GM12872 (cell line): ENCODE measurements at regions not wholly inside any gene's neighbourhood (a gene's known extent, or its start where the extent isn't known, plus 50 kb on each side); places are given as distances from the start of the nearest gene placed in this dataset.

ENCODE experiments used
- CTCF ChIP-seq: IDR thresholded peaks from 3 replicates; pipeline ENCODE4 v1.5.1; 2011; ENCODE audit warnings: low read depth, mild to moderate bottlenecking, low read length, moderate library complexity; ENCODE audit not compliant: insufficient read depth

DNA sequence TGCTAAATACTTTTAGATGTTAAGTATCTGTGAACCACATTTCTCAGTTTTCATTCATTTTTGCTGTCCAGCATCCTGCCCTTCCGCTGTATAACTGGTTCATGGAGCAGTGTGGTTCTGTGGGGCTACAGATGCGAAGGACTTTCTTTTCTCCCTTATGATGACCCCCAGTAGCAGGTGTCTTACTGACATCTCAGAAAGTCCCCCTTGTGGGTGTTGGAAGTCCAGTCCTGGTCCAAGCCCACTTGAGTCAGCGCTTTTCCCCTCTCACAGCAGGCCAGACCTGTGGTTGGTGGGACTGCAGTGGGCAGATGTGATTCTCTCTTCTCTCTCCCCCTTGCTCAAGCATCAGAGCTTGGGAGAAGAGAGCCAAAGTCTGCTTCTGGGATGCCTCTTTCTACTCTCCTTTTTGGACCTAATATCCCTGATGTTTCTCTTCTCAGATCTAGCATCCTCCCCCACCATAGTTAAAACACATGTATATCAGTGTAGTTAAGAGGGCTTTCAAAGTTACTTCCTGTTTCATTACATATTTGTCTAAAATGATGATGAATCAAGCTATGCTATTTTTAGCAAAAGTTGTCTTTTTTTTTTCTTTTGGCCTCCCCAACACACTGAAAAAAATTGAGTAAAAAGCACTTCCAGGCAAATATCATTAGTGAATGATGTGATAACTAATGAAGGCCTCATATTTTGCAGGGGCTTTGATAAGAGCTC, 119.5 kb upstream of the ZNF618 start:
- TF ChIP-seq CTCF = no peak

DNA sequence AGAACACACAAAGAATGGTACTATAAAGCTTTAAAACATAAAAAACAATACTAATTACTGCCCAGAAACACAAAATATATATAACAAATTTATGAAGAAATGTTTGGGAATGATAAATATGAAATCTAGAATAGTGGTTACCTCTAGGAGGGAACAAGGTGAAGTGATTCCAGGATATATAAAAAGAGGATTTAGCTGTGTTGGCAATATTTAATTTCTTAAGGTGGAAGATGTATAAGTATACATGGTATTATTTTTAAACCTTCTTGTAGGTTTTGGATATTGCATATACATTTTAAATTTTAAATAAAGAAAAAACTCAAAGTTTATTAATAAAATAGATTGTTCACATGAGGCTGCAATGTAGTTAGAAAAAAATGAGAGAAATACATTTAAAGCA, 112.7 kb upstream of the ZNF618 start:
- TF ChIP-seq CTCF = no peak

GRCh38 chr9:113764572-113764971, 111.5 kb upstream of the ZNF618 start:
- no peak for TF ChIP-seq CTCF

- no peak for TF ChIP-seq CTCF
Measured at GRCh38 chr9:113769412-113769811, 106.7 kb upstream of the ZNF618 start.

DNA sequence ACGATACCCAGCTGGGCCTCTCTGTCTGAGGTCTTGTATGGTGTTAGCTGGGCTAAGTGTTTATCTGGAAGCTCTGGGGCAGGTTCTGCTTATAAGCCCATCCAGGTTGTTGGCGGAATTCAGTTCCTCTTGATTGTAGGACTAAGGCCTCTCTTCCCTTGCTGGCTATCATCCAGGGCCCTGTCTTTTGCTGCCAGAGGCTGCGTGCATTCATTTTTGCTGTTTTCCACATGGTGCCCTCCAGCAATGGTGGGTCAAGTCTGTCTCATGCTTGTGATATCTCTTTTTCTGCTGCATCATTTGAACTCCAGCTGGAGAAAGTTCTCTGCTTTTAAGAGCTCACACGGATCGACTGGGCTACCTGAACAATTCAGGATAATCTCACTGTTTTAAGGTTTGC, 105.7 kb upstream of the ZNF618 start:
- TF ChIP-seq CTCF = no peak

- TF ChIP-seq CTCF = no peak
Measured at GRCh38 chr9:113771199-113771598, 104.9 kb upstream of the ZNF618 start.

DNA sequence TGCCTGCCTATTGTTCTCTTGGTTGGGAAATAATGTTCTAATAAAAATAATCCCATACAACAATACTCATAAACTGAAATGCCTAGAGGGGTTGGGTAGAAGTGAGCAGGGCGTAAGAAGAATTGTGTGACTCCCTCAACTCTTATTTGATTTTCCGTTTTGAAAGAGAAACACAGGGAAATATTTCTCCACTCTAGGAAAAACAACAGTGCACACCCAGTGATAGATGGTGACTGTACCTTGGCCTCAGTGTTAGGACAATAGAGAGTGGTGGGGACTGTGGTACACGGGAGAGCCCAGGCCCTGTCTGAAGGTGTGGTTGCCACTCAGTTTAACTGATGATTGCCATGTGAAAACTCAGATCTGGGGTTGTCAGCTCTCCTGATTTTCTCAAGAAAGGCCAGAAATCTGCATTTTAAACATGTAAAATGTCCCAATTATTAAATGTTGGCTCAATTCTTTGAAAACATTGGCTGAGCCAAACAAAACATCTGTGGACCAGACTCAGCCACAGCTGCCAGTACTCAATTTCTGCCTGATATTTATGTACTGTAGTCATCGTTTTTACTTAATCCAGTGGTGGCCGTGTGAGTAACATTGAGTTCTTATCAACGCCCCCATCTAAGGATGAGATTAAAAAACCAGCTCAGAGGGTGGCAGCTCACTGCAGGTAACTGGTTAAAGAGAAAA, 103.8 kb upstream of the ZNF618 start:
- no peak for TF ChIP-seq CTCF
